ENCODE measurements at regions not wholly inside any gene's neighbourhood (a gene's known extent, or its start where the extent isn't known, plus 50 kb on each side); places are given as distances from the start of the nearest gene placed in this dataset.

DNA sequence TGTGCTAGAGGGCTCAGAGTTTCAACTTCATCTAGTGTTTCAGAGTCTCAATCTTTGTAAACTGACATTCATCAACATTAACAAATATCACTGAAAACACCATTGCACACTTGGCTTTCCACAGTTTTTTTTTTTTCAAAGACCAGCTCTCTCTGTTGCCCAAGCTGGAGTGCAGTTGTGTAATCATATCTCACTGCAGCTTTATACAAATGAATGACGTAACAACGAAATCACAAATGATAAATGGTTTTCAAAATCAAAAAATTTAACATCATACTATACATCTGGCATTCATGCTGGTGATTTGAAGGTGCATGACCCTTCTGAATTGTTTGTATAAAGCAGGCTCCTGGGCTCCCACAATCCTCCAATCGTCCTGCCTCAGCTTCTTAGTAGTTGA lies 248.0 kb upstream of the TMTC4 start:
- in situ Hi-C loops (cut with MboI; ENCODE audit: low sequenced_read_pairs) (no loop called here), intact Hi-C loops (cut with micrococcal nuclease) (no loop called here), dilution Hi-C loops (cut with HindIII; ENCODE audit: low sequenced_read_pairs, unreplicated experiment) (no loop called here)
- DNase-seq (peak; percentile 4), ATAC-seq (ENCODE audit: low read depth) (no peak)
- Histone ChIP-seq H3K14ac (replicated peaks; ENCODE audit: low read depth, low read length) (no peak overlapping the region), H3K4me1 (ENCODE audit: control insufficient read depth, insufficient read depth, low read length) (peaks cover 2% of the 10 kb centered on the region; the same call in 1 of the 2 replicates), H3K18ac (ENCODE audit: low read depth, low read length) (no peak overlapping the region), H3K56ac (ENCODE audit: extremely low read depth, insufficient read depth, low read length) (no peak overlapping the region), H3K4me3 (ENCODE audit: insufficient read depth, low read depth, low read length) (no peak overlapping the region), H2AFZ (replicated peaks; ENCODE audit: low read length, poor library complexity) (no peak overlapping the region), H3K9ac (ENCODE audit: low read depth, low read length) (no peak overlapping the region), H2BK5ac (ENCODE audit: low read depth, low read length, poor library complexity, severe bottlenecking) (no peak overlapping the region), H3K27me3 (ENCODE audit: control insufficient read depth, insufficient read depth, low read length) (no peaks in the 10 kb centered on the region; the same call in none of the 2 replicates), H3K4me2 (ENCODE audit: low read depth, low read length) (no peak overlapping the region), H3K36me3 (ENCODE audit: control insufficient read depth, insufficient read depth, low read length) (no peaks in the 10 kb centered on the region), H2BK15ac (ENCODE audit: low read depth, low read length) (no peak overlapping the region), H3K9me3 (ENCODE audit: control insufficient read depth, insufficient read depth, low read length) (no peaks in the 10 kb centered on the region), H3K4ac (ENCODE audit: low read depth, low read length) (no peak overlapping the region), H3K79me1 (ENCODE audit: low read depth in 1 of 2, low read length in 2 of 2) (no peaks in the 10 kb centered on the region), H4K20me1 (ENCODE audit: insufficient read depth, low read length) (no peaks in the 10 kb centered on the region), H2AK9ac (replicated peaks; ENCODE audit: low read depth, low read length, poor library complexity) (no peak overlapping the region), H3K27ac (ENCODE audit: insufficient read depth, low read length) (no peak overlapping the region), H3K23ac (ENCODE audit: low read depth, low read length) (no peak overlapping the region), H4K5ac (ENCODE audit: low read depth, low read length) (no peak overlapping the region), H4K8ac (ENCODE audit: low read depth in 2 of 2, low read length in 2 of 2) (no peak overlapping the region), H2BK120ac (ENCODE audit: low read depth, low read length) (no peak overlapping the region), H4K91ac (ENCODE audit: insufficient read depth, low read depth, low read length) (no peak overlapping the region), H2BK20ac (ENCODE audit: low read depth, low read length) (no peak overlapping the region), H3K9me1 (ENCODE audit: insufficient read depth, low read length) (0 out of 2 replicates have a peak, but pooled peaks cover 3% of the 10 kb centered on the region), H2AK5ac (ENCODE audit: low read depth, low read length) (no peak overlapping the region)
- CTCF ChIA-PET = no interaction called here
- TF ChIP-seq CEBPB (IDR thresholded peaks at IDR 0.05; ENCODE audit: low read depth, low read length) = peak; percentile 53; the same call in 1 of the 2 replicates
- TF ChIP-seq, protein P1, sequence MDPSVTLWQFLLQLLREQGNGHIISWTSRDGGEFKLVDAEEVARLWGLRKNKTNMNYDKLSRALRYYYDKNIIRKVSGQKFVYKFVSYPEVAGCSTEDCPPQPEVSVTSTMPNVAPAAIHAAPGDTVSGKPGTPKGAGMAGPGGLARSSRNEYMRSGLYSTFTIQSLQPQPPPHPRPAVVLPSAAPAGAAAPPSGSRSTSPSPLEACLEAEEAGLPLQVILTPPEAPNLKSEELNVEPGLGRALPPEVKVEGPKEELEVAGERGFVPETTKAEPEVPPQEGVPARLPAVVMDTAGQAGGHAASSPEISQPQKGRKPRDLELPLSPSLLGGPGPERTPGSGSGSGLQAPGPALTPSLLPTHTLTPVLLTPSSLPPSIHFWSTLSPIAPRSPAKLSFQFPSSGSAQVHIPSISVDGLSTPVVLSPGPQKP (IDR thresholded peaks at IDR 0.05; ENCODE audit: borderline replicate concordance, low read depth, low read length) = no peak
- POLR2A ChIA-PET (ENCODE audit: unreplicated experiment) = no interaction called here
- no TSS peak for BruUV-seq (replicated peaks)
- no CpG with 5 or more reads among the region's 3 CpGs for WGBS, 2 experiments (ENCODE audit: extremely low coverage in 2 of 2, insufficient read length in 1 of 2)
